Activated CD8-positive, alpha-beta T cell treated with anti-CD3 and anti-CD28 coated beads for 36 hours (primary cell): ENCODE measurements at regions not wholly inside any gene's neighbourhood (a gene's known extent, or its start where the extent isn't known, plus 50 kb on each side); places are given as distances from the start of the nearest gene placed in this dataset.
"Not testable (repeated sequence)": the region's sequence is repeated elsewhere in the genome, so short reads cannot be mapped to it uniquely, and the experiment has no call there.

Experiments used
- ATAC-seq: fragments of 200-7000 bp; cut with Tn5 transposase; one replicate; pipeline ENCODE4 v1.10.0; 2021; ENCODE audit warnings: mild to moderate bottlenecking, moderate library complexity
- CTCF ChIA-PET: fragments of 350-600 bp; sonication (Branson Sonifier 250); formaldehyde crosslinking; loops from one replicate; lab custom pipeline; 2021; ENCODE audit warnings: antibody characterized with exemption; lab: Charles Lee
- POLR2A ChIA-PET: fragments of 350-600 bp; sonication (Branson Sonifier 250); formaldehyde crosslinking; loops from one replicate; lab custom pipeline; 2021; ENCODE audit warnings: antibody characterized with exemption; lab: Charles Lee
- DNase-seq: peaks from one replicate; pipeline ENCODE4 v3.0.0-alpha.2; 2020
- H3K27ac Mint-ChIP-seq: one replicate; pipeline ENCODE4 v1.8.0; 2021; ENCODE audit warnings: mild to moderate bottlenecking, mixed read lengths
- H3K27me3 Mint-ChIP-seq: one replicate; pipeline ENCODE4 v1.8.0; 2021; ENCODE audit warnings: mixed read lengths
- H3K36me3 Mint-ChIP-seq: one replicate; pipeline ENCODE4 v1.8.0; 2021; ENCODE audit warnings: low read depth, mixed read lengths
- H3K4me1 Mint-ChIP-seq: one replicate; pipeline ENCODE4 v1.8.0; 2021; ENCODE audit warnings: low read depth, mixed read lengths
- H3K4me3 Mint-ChIP-seq: one replicate; pipeline ENCODE4 v1.8.0; 2021; ENCODE audit warnings: mild to moderate bottlenecking, moderate library complexity, mixed read lengths
- H3K9me3 Mint-ChIP-seq: one replicate; pipeline ENCODE4 v1.8.0; 2021; ENCODE audit warnings: mixed read lengths
- CTCF ChIP-seq: fragments of 200-600 bp; IDR thresholded peaks from one replicate; pipeline ENCODE4 v1.8.0; 2022; ENCODE audit warnings: antibody characterized with exemption, mild to moderate bottlenecking
- intact Hi-C: fragments of 100-400 bp; cut with micrococcal nuclease; formaldehyde crosslinking; loops from one replicate; pipeline ENCODE4 v1.10.0; 2022

GRCh38 chr7:138214926-138215325 lies 138.7 kb downstream of the AKR1D1 start:
- no peaks in the 10 kb centered on the region for H3K4me1 Mint-ChIP-seq
- DNase-seq (no peak), ATAC-seq (no peak)
- H3K36me3 Mint-ChIP-seq, result no peaks in the 10 kb centered on the region
- TF ChIP-seq CTCF, result no peak
- ChIA-PET POLR2A (no interaction called here), CTCF (interaction anchor here (2.1 kb wide), 1 partner anchor 206 kb away, joined by 4 read pairs; no protein-coding TSS in a partner anchor)
- intact Hi-C loops, result no loop called here
- peaks cover 2% of the 10 kb centered on the region for H3K9me3 Mint-ChIP-seq
- H3K4me3 Mint-ChIP-seq, result no peak overlapping the region
- H3K27ac Mint-ChIP-seq, result no peak overlapping the region
- H3K27me3 Mint-ChIP-seq, result no peaks in the 10 kb centered on the region

GRCh38 chr7:138220321-138220720 lies 144.1 kb downstream of the AKR1D1 start:
- CTCF ChIA-PET, POLR2A ChIA-PET, H3K9me3 Mint-ChIP-seq, intact Hi-C loops, DNase-seq, H3K27me3 Mint-ChIP-seq, H3K36me3 Mint-ChIP-seq, ATAC-seq, H3K4me3 Mint-ChIP-seq, H3K4me1 Mint-ChIP-seq, H3K27ac Mint-ChIP-seq: not testable (repeated sequence)

- H3K27me3 Mint-ChIP-seq, ATAC-seq, H3K9me3 Mint-ChIP-seq, H3K4me3 Mint-ChIP-seq, CTCF ChIA-PET, H3K4me1 Mint-ChIP-seq, DNase-seq, H3K27ac Mint-ChIP-seq, POLR2A ChIA-PET, H3K36me3 Mint-ChIP-seq, intact Hi-C loops: not testable (repeated sequence)
Measured at GRCh38 chr7:138221388-138221787, 145.1 kb downstream of the AKR1D1 start.

- H3K27ac Mint-ChIP-seq, result no peak overlapping the region
Measured at GRCh38 chr7:138223402-138223879, 147.2 kb downstream of the AKR1D1 start.

GRCh38 chr7:138226001-138226476 lies 149.8 kb downstream of the AKR1D1 start:
- H3K36me3 Mint-ChIP-seq, result no peaks in the 10 kb centered on the region
- POLR2A ChIA-PET, result no interaction called here
- H3K4me3 Mint-ChIP-seq, result no peak overlapping the region
- no peak for DNase-seq
- H3K9me3 Mint-ChIP-seq, result no peaks in the 10 kb centered on the region
- intact Hi-C loops, result no loop called here
- H3K27me3 Mint-ChIP-seq, result peaks cover 2% of the 10 kb centered on the region
- TF ChIP-seq CTCF, result no peak
- peaks cover 3% of the 10 kb centered on the region for H3K4me1 Mint-ChIP-seq
- CTCF ChIA-PET, result no interaction called here
- no peak for ATAC-seq
- no peak overlapping the region for H3K27ac Mint-ChIP-seq

More at GRCh38 chr7:138223402-138223879, 147.2 kb downstream of the AKR1D1 start:
- Mint-ChIP-seq H3K4me3 (no peak overlapping the region), H3K36me3 (no peaks in the 10 kb centered on the region), H3K27me3 (no peaks in the 10 kb centered on the region), H3K4me1 (peaks cover 3% of the 10 kb centered on the region), H3K9me3 (peaks cover 3% of the 10 kb centered on the region)
- POLR2A ChIA-PET, result no interaction called here
- ATAC-seq (no peak), DNase-seq (no peak)
- intact Hi-C loops, result no loop called here
- no peak for TF ChIP-seq CTCF
- CTCF ChIA-PET, result no interaction called here

GRCh38 chr7:138226745-138227279 lies 150.6 kb downstream of the AKR1D1 start:
- no peak overlapping the region for H3K27ac Mint-ChIP-seq
- intact Hi-C loops, result no loop called here
- no peak for ATAC-seq
- H3K27me3 Mint-ChIP-seq, result peaks cover 3% of the 10 kb centered on the region
- CTCF ChIA-PET, result interaction anchor here (1.3 kb wide), 1 partner anchor 323 kb away, joined by 3 read pairs; no protein-coding TSS in a partner anchor
- DNase-seq, result no peak
- no peak for TF ChIP-seq CTCF
- peaks cover 3% of the 10 kb centered on the region for H3K4me1 Mint-ChIP-seq
- POLR2A ChIA-PET, result no interaction called here
- no peaks in the 10 kb centered on the region for H3K9me3 Mint-ChIP-seq
- no peak overlapping the region for H3K4me3 Mint-ChIP-seq
- H3K36me3 Mint-ChIP-seq, result no peaks in the 10 kb centered on the region
